HG03097 (cell line): ENCODE measurements at regions not wholly inside any gene's neighbourhood (a gene's known extent, or its start where the extent isn't known, plus 50 kb on each side); places are given as distances from the start of the nearest gene placed in this dataset.

Experiments used
- ATAC-seq: cut with Tn5 transposase; IDR thresholded peaks from one replicate; pipeline ENCODE4 v1.9.1; 2021; ENCODE audit not compliant: unreplicated experiment, low FRiP score

GRCh38 chr1:228984646-228985631, 249.7 kb downstream of the RHOU start:
- ATAC-seq: no peak

- no peak for ATAC-seq
Observed at GRCh38 chr1:228985661-228986060, 250.4 kb downstream of the RHOU start.

- ATAC-seq: no peak
Observed at GRCh38 chr1:228986093-228986904, 251.0 kb downstream of the RHOU start.

GRCh38 chr1:228987286-228987685, 252.0 kb downstream of the RHOU start:
- ATAC-seq: no peak

GRCh38 chr1:228987736-228988506, 252.6 kb downstream of the RHOU start:
- ATAC-seq: no peak

- ATAC-seq: no peak
Observed at GRCh38 chr1:228988664-228989063, 253.4 kb downstream of the RHOU start.

- ATAC-seq: no peak
Observed at GRCh38 chr1:228989176-228989575, 253.9 kb downstream of the RHOU start.

- no peak for ATAC-seq
Observed at GRCh38 chr1:228989676-228989991, 254.4 kb downstream of the RHOU start.

GRCh38 chr1:228989992-228990827, 254.9 kb downstream of the RHOU start:
- no peak for ATAC-seq

- ATAC-seq: no peak
Observed at GRCh38 chr1:228990906-228991569, 255.8 kb downstream of the RHOU start.

- ATAC-seq: no peak
Observed at GRCh38 chr1:228992044-228992443, 256.8 kb downstream of the RHOU start.

- no peak for ATAC-seq
Observed at GRCh38 chr1:228992907-228993535, 257.7 kb downstream of the RHOU start.

- ATAC-seq: no peak
Observed at GRCh38 chr1:228994676-228995594, 259.7 kb downstream of the RHOU start.

GRCh38 chr1:228996281-228996680, 261.0 kb downstream of the RHOU start:
- no peak for ATAC-seq

GRCh38 chr1:228997721-228998144, 262.5 kb downstream of the RHOU start:
- no peak for ATAC-seq

- no peak for ATAC-seq
Observed at GRCh38 chr1:228998179-228998578, 262.9 kb downstream of the RHOU start.

GRCh38 chr1:228999446-229000170, 264.3 kb downstream of the RHOU start:
- no peak for ATAC-seq
